HG02884 (cell line): ENCODE measurements at regions not wholly inside any gene's neighbourhood (a gene's known extent, or its start where the extent isn't known, plus 50 kb on each side); places are given as distances from the start of the nearest gene placed in this dataset.
"Not testable (repeated sequence)": the region's sequence is repeated elsewhere in the genome, so short reads cannot be mapped to it uniquely, and the experiment has no call there.

Experiments used
- ATAC-seq: cut with Tn5 transposase; IDR thresholded peaks from one replicate; pipeline ENCODE4 v1.9.1; 2021; ENCODE audit warnings: mild to moderate bottlenecking, moderate library complexity; ENCODE audit not compliant: unreplicated experiment

GRCh38 chr16:61024180-61024900, 1011.9 kb downstream of the CDH8 start:
- no peak for ATAC-seq

- no peak for ATAC-seq
Observed at GRCh38 chr16:61014869-61015268, 1021.4 kb downstream of the CDH8 start.

GRCh38 chr16:61007694-61008093, 1028.5 kb downstream of the CDH8 start:
- no peak for ATAC-seq

- ATAC-seq: no peak
Observed at GRCh38 chr16:61005952-61006351, 1030.3 kb downstream of the CDH8 start.

GRCh38 chr16:61002479-61003204, 1033.6 kb downstream of the CDH8 start:
- no peak for ATAC-seq

GRCh38 chr16:60991886-60992285, 1044.4 kb downstream of the CDH8 start:
- no peak for ATAC-seq

GRCh38 chr16:60989592-60989991, 1046.6 kb downstream of the CDH8 start:
- no peak for ATAC-seq

GRCh38 chr16:60979119-60979518, 1057.1 kb downstream of the CDH8 start:
- no peak for ATAC-seq

GRCh38 chr16:60949800-60950199, 1086.4 kb downstream of the CDH8 start:
- no peak for ATAC-seq

- no peak for ATAC-seq
Observed at GRCh38 chr16:60945225-60945624, 1091.0 kb downstream of the CDH8 start.

GRCh38 chr16:60936189-60936588, 1100.0 kb downstream of the CDH8 start:
- not testable (repeated sequence) for ATAC-seq

GRCh38 chr16:60932600-60932999, 1103.6 kb downstream of the CDH8 start:
- ATAC-seq: no peak

GRCh38 chr16:60930291-60930690, 1105.9 kb downstream of the CDH8 start:
- no peak for ATAC-seq

- ATAC-seq: no peak
Observed at GRCh38 chr16:60922920-60923319, 1113.3 kb downstream of the CDH8 start.

- ATAC-seq: no peak
Observed at GRCh38 chr16:60914334-60914733, 1121.9 kb downstream of the CDH8 start.

- no peak for ATAC-seq
Observed at GRCh38 chr16:60907645-60908044, 1128.6 kb downstream of the CDH8 start.

GRCh38 chr16:60905811-60906210, 1130.4 kb downstream of the CDH8 start:
- ATAC-seq: no peak

- ATAC-seq: no peak
Observed at GRCh38 chr16:60902114-60902513, 1134.1 kb downstream of the CDH8 start.

- ATAC-seq: no peak
Observed at GRCh38 chr16:60882816-60883215, 1153.4 kb downstream of the CDH8 start.

- no peak for ATAC-seq
Observed at GRCh38 chr16:60852635-60853034, 1183.6 kb downstream of the CDH8 start.

- ATAC-seq: no peak
Observed at GRCh38 chr16:60821661-60822060, 1214.6 kb downstream of the CDH8 start.

GRCh38 chr16:60820361-60820760, 1215.9 kb downstream of the CDH8 start:
- no peak for ATAC-seq
